ENCODE measurements at regions not wholly inside any gene's neighbourhood (a gene's known extent, or its start where the extent isn't known, plus 50 kb on each side); places are given as distances from the start of the nearest gene placed in this dataset.

DNA sequence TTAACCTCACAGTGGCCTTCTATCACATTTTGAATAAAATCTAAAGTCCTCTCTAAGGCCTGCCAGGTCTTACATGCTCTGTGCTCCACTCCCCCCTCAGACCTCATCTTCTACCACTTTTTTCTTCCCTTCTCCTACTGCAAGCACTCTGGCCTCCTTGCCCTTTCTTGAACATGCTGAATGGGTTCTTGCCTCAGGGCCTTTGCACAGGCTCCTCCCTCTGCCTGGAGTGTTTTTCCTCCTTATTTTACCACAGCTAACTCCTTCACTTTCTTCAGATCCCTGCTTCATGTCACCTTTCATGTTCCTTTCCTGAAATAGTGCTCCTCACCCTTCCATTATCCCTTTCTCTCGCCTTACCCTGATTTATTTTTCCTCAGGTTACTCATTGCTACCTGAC, 97.9 kb upstream of the FOXP4 start:
- POLR2A ChIA-PET, result no interaction called here
- CTCF ChIA-PET, result interaction anchor here (1.0 kb wide), 1 partner anchor 144 kb away, joined by 3 read pairs; no protein-coding TSS in a partner anchor
- dilution Hi-C loops (cut with MboI; ENCODE audit: extremely low pct_ligation_motif_present, low sequenced_read_pairs), result no loop called here

GRCh38 chr6:41449399-41450245, 96.6 kb upstream of the FOXP4 start:
- dilution Hi-C loops (cut with MboI; ENCODE audit: extremely low pct_ligation_motif_present, low sequenced_read_pairs) (no loop called here), intact Hi-C loops (cut with micrococcal nuclease) (no loop called here)
- BruUV-seq (replicated peaks), result no TSS peak
- no peaks in the 10 kb centered on the region for H4K20me1 ChIP-seq (replicated peaks; ENCODE audit: control insufficient read depth, extremely low read depth, insufficient read depth, low read length)
- H3K27ac ChIP-seq (ENCODE audit: insufficient read depth, low read depth, low read length), result no peak overlapping the region
- FAIRE-seq (no peak), DNase-seq (ENCODE audit: low read depth, low spot score) (no peak)
- H3K4me2 ChIP-seq (ENCODE audit: insufficient read depth, low read length), result no peak overlapping the region
- no peak overlapping the region for H3K9ac ChIP-seq (replicated peaks; ENCODE audit: extremely low read depth, insufficient read depth, low read length)
- TF ChIP-seq MYC (IDR thresholded peaks at IDR 0.05; ENCODE audit: low read depth, low read length) (no peak), EZH2 (IDR thresholded peaks at IDR 0.05; ENCODE audit: borderline replicate concordance, low read depth, low read length, severe bottlenecking) (no peak), GATA2 (IDR thresholded peaks at IDR 0.05; ENCODE audit: insufficient read depth, insufficient read length, low read depth, low read length) (no peak), MAX (IDR thresholded peaks at IDR 0.05; ENCODE audit: insufficient read depth, insufficient read length) (no peak), POLR2AphosphoS5 (IDR thresholded peaks at IDR 0.05; ENCODE audit: insufficient read depth, low read depth, low read length) (no peak), FOS (IDR thresholded peaks at IDR 0.05; ENCODE audit: borderline replicate concordance, insufficient read depth, low read length) (no peak), CTCF (IDR thresholded peaks at IDR 0.05; ENCODE audit: extremely low read depth in 1 of 2, insufficient read depth in 1 of 2, low read depth in 1 of 2, low read length in 2 of 2) (no peak), POLR2A (IDR thresholded peaks at IDR 0.05; ENCODE audit: low read depth, low read length) (no peak), JUN (IDR thresholded peaks at IDR 0.05; ENCODE audit: borderline replicate concordance, insufficient read depth, insufficient read length, low read depth) (no peak)
- no peaks in the 10 kb centered on the region for H3K36me3 ChIP-seq (ENCODE audit: control insufficient read depth in 2 of 2, extremely low read depth in 1 of 2, insufficient read depth in 2 of 2, low read length in 2 of 2)
- peaks cover 7 to 11% of the 10 kb centered on the region in 2 experiments for H3K27me3 ChIP-seq (ENCODE audit: control insufficient read depth in 2 of 2, insufficient read depth in 2 of 2, low read length in 2 of 2)
- ChIA-PET CTCF (interaction anchor here (1.0 kb wide), 1 partner anchor 143 kb away, joined by 3 read pairs; no protein-coding TSS in a partner anchor), POLR2A (no interaction called here)
- no peaks in the 10 kb centered on the region for H3K4me1 ChIP-seq (ENCODE audit: control insufficient read depth, extremely low read depth, insufficient read depth, low read length)
- H3K79me2 ChIP-seq (ENCODE audit: control insufficient read depth, insufficient read depth, low read length), result no peaks in the 10 kb centered on the region
- no peaks in the 10 kb centered on the region for H3K9me1 ChIP-seq (replicated peaks; ENCODE audit: control insufficient read depth, extremely low read depth, insufficient read depth, low read length)
- H2AFZ ChIP-seq (ENCODE audit: low read depth, low read length), result no peak overlapping the region
- no peak overlapping the region for H3K4me3 ChIP-seq (replicated peaks in 1 of 3; ENCODE audit: insufficient read depth in 1 of 3, low read depth in 1 of 3, low read length in 3 of 3)
- H3K9me3 ChIP-seq (replicated peaks; ENCODE audit: control insufficient read depth, insufficient read depth, low read length), result no peaks in the 10 kb centered on the region

More for the DNA sequence above, 97.9 kb upstream of the FOXP4 start:
- Histone ChIP-seq H3K27ac (ENCODE audit: insufficient read depth, low read depth, low read length) (no peak overlapping the region), H4K20me1 (replicated peaks; ENCODE audit: control insufficient read depth, extremely low read depth, insufficient read depth, low read length) (no peaks in the 10 kb centered on the region), H2AFZ (ENCODE audit: low read depth, low read length) (no peak overlapping the region), H3K9ac (replicated peaks; ENCODE audit: extremely low read depth, insufficient read depth, low read length) (no peak overlapping the region), H3K36me3 (ENCODE audit: control insufficient read depth in 2 of 2, extremely low read depth in 1 of 2, insufficient read depth in 2 of 2, low read length in 2 of 2) (no peaks in the 10 kb centered on the region), H3K27me3 (ENCODE audit: control insufficient read depth in 2 of 2, insufficient read depth in 2 of 2, low read length in 2 of 2) (peaks cover 18 to 19% of the 10 kb centered on the region in 2 experiments), H3K9me3 (replicated peaks; ENCODE audit: control insufficient read depth, insufficient read depth, low read length) (no peaks in the 10 kb centered on the region), H3K79me2 (ENCODE audit: control insufficient read depth, insufficient read depth, low read length) (no peaks in the 10 kb centered on the region), H3K4me1 (ENCODE audit: control insufficient read depth, extremely low read depth, insufficient read depth, low read length) (no peaks in the 10 kb centered on the region), H3K4me3 (replicated peaks in 1 of 3; ENCODE audit: insufficient read depth in 1 of 3, low read depth in 1 of 3, low read length in 3 of 3) (no peak overlapping the region), H3K4me2 (ENCODE audit: insufficient read depth, low read length) (no peak overlapping the region), H3K9me1 (replicated peaks; ENCODE audit: control insufficient read depth, extremely low read depth, insufficient read depth, low read length) (no peaks in the 10 kb centered on the region)
- DNase-seq (ENCODE audit: low read depth, low spot score), result no peak
- no peak for FAIRE-seq
- intact Hi-C loops (cut with micrococcal nuclease), result no loop called here
- BruUV-seq (replicated peaks), result no TSS peak
- no peak for TF ChIP-seq POLR2AphosphoS5 (IDR thresholded peaks at IDR 0.05; ENCODE audit: insufficient read depth, low read depth, low read length)
- TF ChIP-seq EZH2 (IDR thresholded peaks at IDR 0.05; ENCODE audit: borderline replicate concordance, low read depth, low read length, severe bottlenecking), result no peak
- TF ChIP-seq POLR2A (IDR thresholded peaks at IDR 0.05; ENCODE audit: low read depth, low read length), result no peak
- no peak for TF ChIP-seq MYC (IDR thresholded peaks at IDR 0.05; ENCODE audit: low read depth, low read length)
- no peak for TF ChIP-seq GATA2 (IDR thresholded peaks at IDR 0.05; ENCODE audit: insufficient read depth, insufficient read length, low read depth, low read length)
- no peak for TF ChIP-seq JUN (IDR thresholded peaks at IDR 0.05; ENCODE audit: borderline replicate concordance, insufficient read depth, insufficient read length, low read depth)
